H9 (cell line): ENCODE measurements at regions not wholly inside any gene's neighbourhood (a gene's known extent, or its start where the extent isn't known, plus 50 kb on each side); places are given as distances from the start of the nearest gene placed in this dataset.

Experiments
- DNase-seq: peaks from one replicate; pipeline ENCODE4 v3.0.0-alpha.2; 2017
- H2AFZ ChIP-seq: one replicate; pipeline ENCODE4 v1.6.1; 2013; ENCODE audit warnings: mild to moderate bottlenecking, low read length, control low read depth, moderate library complexity
- H2AK5ac ChIP-seq: 2 replicates; pipeline ENCODE4 v1.6.1; 2013; ENCODE audit warnings: low read length, control low read depth, mixed read lengths; ENCODE audit not compliant: insufficient read length
- H2BK120ac ChIP-seq: one replicate; pipeline ENCODE4 v1.6.1; 2013; ENCODE audit warnings: low read depth, mild to moderate bottlenecking, low read length, control low read depth, inconsistent platforms; ENCODE audit not compliant: poor library complexity, severe bottlenecking
- H2BK12ac ChIP-seq: 2 replicates; pipeline ENCODE4 v1.6.1; 2013; ENCODE audit warnings: low read length, control low read depth, mixed read lengths, low read depth; ENCODE audit not compliant: insufficient read length
- H2BK15ac ChIP-seq: 2 replicates; pipeline ENCODE4 v1.6.1; 2013; ENCODE audit warnings: low read depth, low read length, control low read depth
- H2BK20ac ChIP-seq: one replicate; pipeline ENCODE4 v1.6.1; 2013; ENCODE audit warnings: low read depth, mild to moderate bottlenecking, low read length, control low read depth, inconsistent platforms; ENCODE audit not compliant: poor library complexity, severe bottlenecking
- H2BK5ac ChIP-seq: 2 replicates; pipeline ENCODE4 v1.6.1; 2013; ENCODE audit warnings: low read length, control low read depth, mixed read lengths; ENCODE audit not compliant: insufficient read length
- H3K14ac ChIP-seq: 2 replicates; pipeline ENCODE4 v1.6.1; 2013; ENCODE audit warnings: low read length, control low read depth; ENCODE audit not compliant: insufficient read depth
- H3K18ac ChIP-seq: 2 replicates; pipeline ENCODE4 v1.6.1; 2013; ENCODE audit warnings: low read depth, mild to moderate bottlenecking, mixed read lengths, low read length, control low read depth; ENCODE audit not compliant: insufficient read length
- H3K23ac ChIP-seq: 2 replicates; pipeline ENCODE4 v1.6.1; 2013; ENCODE audit warnings: low read length, control low read depth, mixed read lengths, low read depth; ENCODE audit not compliant: insufficient read length
- H3K23me2 ChIP-seq: 2 replicates; pipeline ENCODE4 v1.6.1; 2013; ENCODE audit warnings: low read depth, mild to moderate bottlenecking, mixed read lengths, low read length, control low read depth; ENCODE audit not compliant: insufficient read length, poor library complexity, severe bottlenecking
- H3K27ac ChIP-seq: 2 replicates; pipeline ENCODE4 v1.5.1; 2013; ENCODE audit warnings: low read length, control low read depth, mixed read lengths, low read depth; ENCODE audit not compliant: insufficient read length
- H3K27me3 ChIP-seq: 2 replicates; pipeline ENCODE4 v1.6.1; 2013; ENCODE audit warnings: low read length, control low read depth, inconsistent platforms; ENCODE audit not compliant: insufficient read depth
- H3K4ac ChIP-seq: 2 replicates; pipeline ENCODE4 v1.6.1; 2013; ENCODE audit warnings: low read depth, mild to moderate bottlenecking, control low read depth, inconsistent platforms, low read length, moderate library complexity
- H3K4me1 ChIP-seq: 2 replicates; pipeline ENCODE4 v1.6.1; 2013; ENCODE audit warnings: low read length, control low read depth, inconsistent platforms; ENCODE audit not compliant: insufficient read depth
- H3K4me2 ChIP-seq: 2 replicates; pipeline ENCODE4 v1.6.1; 2013; ENCODE audit warnings: low read length, control low read depth, mixed read lengths; ENCODE audit not compliant: insufficient read length, insufficient read depth
- H3K56ac ChIP-seq: 2 replicates; pipeline ENCODE4 v1.6.1; 2013; ENCODE audit warnings: low read depth, mild to moderate bottlenecking, mixed read lengths, low read length, control low read depth; ENCODE audit not compliant: insufficient read length
- H3K79me1 ChIP-seq: 2 replicates; pipeline ENCODE4 v1.6.1; 2013; ENCODE audit warnings: low read depth, mild to moderate bottlenecking, moderate library complexity, low read length, control low read depth, inconsistent platforms; ENCODE audit not compliant: insufficient read depth, poor library complexity, severe bottlenecking
- H3K79me2 ChIP-seq: 2 replicates; pipeline ENCODE4 v1.6.1; 2013; ENCODE audit warnings: low read length, control low read depth, inconsistent platforms; ENCODE audit not compliant: insufficient read depth
- H3K9ac ChIP-seq: 2 replicates; pipeline ENCODE4 v1.6.1; 2013; ENCODE audit warnings: low read length, control low read depth, mixed read lengths; ENCODE audit not compliant: insufficient read length; ENCODE audit errors: extremely low read depth
- H3K9me3 ChIP-seq: one replicate; pipeline ENCODE4 v1.6.1; 2013; ENCODE audit warnings: low read depth, low read length, inconsistent platforms; ENCODE audit not compliant: control insufficient read depth
- H3T11ph ChIP-seq: one replicate; pipeline ENCODE4 v1.6.1; 2013; ENCODE audit warnings: mild to moderate bottlenecking, low read length, control low read depth, inconsistent platforms
- H4K20me1 ChIP-seq: one replicate; pipeline ENCODE4 v1.6.1; 2013; ENCODE audit not compliant: control insufficient read depth, insufficient read length, insufficient read depth
- H4K5ac ChIP-seq: 2 replicates; pipeline ENCODE4 v1.6.1; 2013; ENCODE audit warnings: low read depth, mild to moderate bottlenecking, mixed read lengths, low read length, control low read depth; ENCODE audit not compliant: insufficient read length
- H4K8ac ChIP-seq: replicated peaks from 2 replicates; pipeline ENCODE4 v1.6.1; 2013; ENCODE audit warnings: low read length, control low read depth, mixed read lengths, low read depth; ENCODE audit not compliant: insufficient read length
- H4K91ac ChIP-seq: 2 replicates; pipeline ENCODE4 v1.6.1; 2013; ENCODE audit warnings: low read depth, mild to moderate bottlenecking, moderate library complexity, mixed read lengths, low read length, control low read depth; ENCODE audit not compliant: insufficient read length
- H3K27ac Mint-ChIP-seq, 3 experiments: 2 replicates in 2 of 3; 3 replicates in 1 of 3; pipeline ENCODE4 v1.8.0; 2020 to 2021; ENCODE audit warnings: mixed read lengths in 3 of 3, mild to moderate bottlenecking in 1 of 3, moderate library complexity in 1 of 3
- H3K27me3 Mint-ChIP-seq: 2 replicates; pipeline ENCODE4 v1.8.0; 2021; ENCODE audit warnings: low read depth, mild to moderate bottlenecking, moderate library complexity, mixed read lengths
- H3K36me3 Mint-ChIP-seq, 3 experiments: 2 replicates in 2 of 3; 3 replicates in 1 of 3; pipeline ENCODE4 v1.8.0; 2020 to 2021; ENCODE audit warnings: low read depth in 3 of 3, mixed read lengths in 3 of 3; ENCODE audit not compliant: insufficient read depth in 1 of 3
- H3K4me1 Mint-ChIP-seq, 2 experiments: 2 replicates each; pipeline ENCODE4 v1.8.0; 2020; ENCODE audit warnings: mixed read lengths in 2 of 2
- H3K4me3 Mint-ChIP-seq, 2 experiments: 2 replicates in 1 of 2; 3 replicates in 1 of 2; pipeline ENCODE4 v1.8.0; 2020 to 2021; ENCODE audit warnings: mild to moderate bottlenecking in 2 of 2, mixed read lengths in 2 of 2, moderate library complexity in 1 of 2
- H3K9me3 Mint-ChIP-seq, 2 experiments: 2 replicates in 1 of 2; 3 replicates in 1 of 2; pipeline ENCODE4 v1.8.0; 2020; ENCODE audit warnings: mild to moderate bottlenecking in 2 of 2, mixed read lengths in 2 of 2, moderate library complexity in 1 of 2
- CTCF ChIP-seq: fragments of 200-600 bp; sonication (generic); conservative IDR thresholded peaks from 3 replicates; pipeline ENCODE4 v1.8.0; 2021; ENCODE audit warnings: antibody characterized with exemption, mild to moderate bottlenecking
- WGBS: extraction: QIAGEN DNeasy Blood & Tissue Kit; methylation state at CpG from one replicate; pipeline ENCODE4 v1.1.7; 2013; ENCODE audit warnings: missing lambda C conversion rate, low lambda C conversion rate, mixed read lengths; ENCODE audit not compliant: insufficient read length; ENCODE audit errors: extremely low coverage; 5-methylcytosine and 5-hydroxymethylcytosine counted together

GRCh38 chr6:82603871-82604270 is 240.3 kb downstream of the TPBG start:
- H2BK12ac ChIP-seq = no peak overlapping the region
- H3K36me3 Mint-ChIP-seq = no peaks in the 10 kb centered on the region
- TF ChIP-seq CTCF = no peak
- H3K4me2 ChIP-seq = no peak overlapping the region
- no peaks in the 10 kb centered on the region for H3K27me3 ChIP-seq
- no peak overlapping the region for H2BK120ac ChIP-seq
- no peak overlapping the region for H2AK5ac ChIP-seq
- no peak overlapping the region for H3T11ph ChIP-seq
- H3K18ac ChIP-seq = no peak overlapping the region
- H2BK20ac ChIP-seq = no peak overlapping the region
- H3K79me2 ChIP-seq = no peaks in the 10 kb centered on the region
- no peak overlapping the region for H4K5ac ChIP-seq
- no peak overlapping the region for H2BK15ac ChIP-seq
- no peaks in the 10 kb centered on the region for H3K9me3 Mint-ChIP-seq
- no peaks in the 10 kb centered on the region for H3K79me1 ChIP-seq
- H4K8ac ChIP-seq = no peak overlapping the region
- no peak overlapping the region for H3K4me3 Mint-ChIP-seq
- H3K27me3 Mint-ChIP-seq = no peaks in the 10 kb centered on the region
- no peak overlapping the region for H3K23ac ChIP-seq
- H3K27ac Mint-ChIP-seq = no peak overlapping the region
- no peaks in the 10 kb centered on the region for H3K4me1 ChIP-seq
- H4K20me1 ChIP-seq = no peaks in the 10 kb centered on the region
- H3K4ac ChIP-seq = no peak overlapping the region
- no peak overlapping the region for H3K14ac ChIP-seq
- H3K9ac ChIP-seq = no peak overlapping the region
- no peaks in the 10 kb centered on the region for H3K23me2 ChIP-seq
- no peak for DNase-seq
- no peak overlapping the region for H4K91ac ChIP-seq
- no peak overlapping the region for H2AFZ ChIP-seq
- WGBS = no CpG with 5 or more reads among the region's 1 CpG
- H3K27ac ChIP-seq = no peak overlapping the region
- no peaks in the 10 kb centered on the region for H3K9me3 ChIP-seq
- peaks cover 9 to 14% of the 10 kb centered on the region in 2 experiments for H3K4me1 Mint-ChIP-seq
- no peak overlapping the region for H3K56ac ChIP-seq
- H2BK5ac ChIP-seq = no peak overlapping the region
